T47D (cell line): ENCODE measurements at regions not wholly inside any gene's neighbourhood (a gene's known extent, or its start where the extent isn't known, plus 50 kb on each side); places are given as distances from the start of the nearest gene placed in this dataset.
A peak's percentile ranks its signal among the peaks of the same experiment; 100 is the strongest.

Experiments used
- DNase-seq, 2 experiments: peaks; one replicate each; pipeline versions ENCODE4 v3.0.0 to v3.0.0-alpha.2; 2011 to 2012; ENCODE audit warnings: low read depth in 1 of 2, low spot score in 1 of 2
- JUND ChIP-seq: IDR thresholded peaks from 2 replicates; pipeline ENCODE4 v1.6.1; 2012; ENCODE audit warnings: low read depth
- in situ Hi-C: cut with HindIII; loops from 2 replicates; pipeline ENCODE4 v1.10.0; 2016; ENCODE audit warnings: low sequenced_read_pairs, low pct_unique_long_range_greater_than_20kb

DNA sequence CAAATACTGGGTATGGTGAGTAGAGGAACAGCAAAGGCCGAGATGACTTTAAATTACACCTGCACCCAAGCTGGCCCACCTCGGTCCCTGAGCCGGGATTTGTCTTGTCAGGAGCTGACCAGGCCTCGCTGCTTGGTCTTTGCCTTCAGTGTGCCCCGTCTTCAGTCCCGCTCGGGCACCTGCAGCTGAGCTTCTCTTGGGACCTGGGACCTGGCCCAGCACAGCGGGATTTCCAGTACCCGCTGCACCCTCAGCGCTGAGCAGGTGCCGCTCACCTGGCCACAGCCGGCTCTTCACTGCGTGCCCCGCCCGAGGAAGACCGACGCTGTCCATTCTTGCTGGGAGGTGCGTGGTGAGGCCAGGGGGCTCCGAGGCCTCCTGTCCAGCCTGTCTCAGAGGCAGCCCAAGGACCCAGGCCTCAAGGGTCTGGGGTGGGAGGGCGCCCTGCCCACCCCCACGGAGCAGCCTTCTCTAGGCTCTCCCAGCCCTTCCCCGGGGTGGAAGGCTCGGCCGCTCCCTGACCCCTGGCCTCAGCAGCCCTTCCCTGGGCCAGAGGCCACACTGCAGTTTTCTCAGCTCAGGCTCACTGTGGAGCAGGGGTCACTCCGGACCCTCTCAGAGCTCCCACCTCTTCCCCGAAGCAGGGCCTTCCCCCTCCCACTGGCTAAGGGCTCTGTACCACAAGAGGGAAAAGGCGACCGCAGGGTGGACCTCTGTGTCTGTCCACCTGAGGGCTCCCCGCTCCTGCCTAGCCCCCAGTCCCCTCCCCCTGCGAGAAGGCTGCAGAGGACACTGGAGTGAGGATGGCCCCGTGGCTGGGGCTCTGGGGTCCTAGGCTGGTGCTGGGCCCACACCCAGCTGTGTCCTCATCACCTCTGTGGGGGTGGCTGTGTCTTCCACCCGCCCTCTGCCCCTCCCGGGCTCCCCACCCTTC lies 119.3 kb downstream of the RNASET2 start:
- in situ Hi-C loops, result no loop called here

DNA sequence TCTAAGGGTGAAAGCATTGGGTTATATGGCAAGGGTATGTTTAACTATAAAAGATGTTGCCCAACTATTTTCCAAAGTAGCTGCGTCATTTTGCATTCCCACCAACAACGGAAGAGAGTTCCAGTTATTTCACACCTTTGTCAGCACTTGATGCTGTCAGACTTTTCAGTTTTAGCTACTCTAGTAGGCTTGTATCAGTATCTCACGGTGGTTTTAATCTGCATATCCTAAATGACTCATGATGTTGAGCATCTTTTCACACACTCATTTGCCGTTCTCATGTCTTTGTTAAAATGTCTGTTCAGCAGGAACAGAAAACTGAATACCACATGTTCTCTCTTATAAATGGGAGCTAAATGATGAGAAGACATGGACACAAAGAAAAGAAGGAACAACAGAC lies 122.3 kb downstream of the RNASET2 start:
- no peak for TF ChIP-seq JUND
- DNase-seq, result no peak
- in situ Hi-C loops, result no loop called here

More for the DNA sequence above, 119.3 kb downstream of the RNASET2 start:
- DNase-seq, result no peak
- no peak for TF ChIP-seq JUND

- no peak for TF ChIP-seq JUND
- no peak for DNase-seq
- in situ Hi-C loops, result no loop called here
Measured at GRCh38 chr6:166830891-166831363, 125.4 kb downstream of the RNASET2 start.

GRCh38 chr6:166830185-166830890 lies 126.0 kb downstream of the RNASET2 start:
- in situ Hi-C loops, result no loop called here
- no peak for TF ChIP-seq JUND
- no peak for DNase-seq

DNA sequence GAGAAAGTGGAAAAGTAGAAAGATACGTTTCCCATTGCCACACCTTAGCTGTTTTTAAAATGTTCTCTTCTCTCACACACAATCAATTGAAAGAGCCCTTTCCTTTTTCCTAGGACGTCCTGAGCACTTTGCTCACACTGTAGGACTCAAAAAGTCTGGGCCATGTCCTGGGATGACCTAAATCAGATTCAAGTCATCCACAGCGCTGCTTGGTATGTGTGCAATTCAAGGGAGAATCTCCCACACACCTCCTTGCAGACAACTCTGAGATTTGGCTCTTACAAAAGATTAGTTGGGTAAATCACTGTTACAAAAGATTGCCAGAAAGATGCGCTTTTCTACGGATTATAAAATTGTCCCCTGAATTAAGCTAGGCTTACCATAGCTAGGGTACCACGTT lies 130.1 kb downstream of the RNASET2 start:
- in situ Hi-C loops, result no loop called here
- DNase-seq, result no peak
- no peak for TF ChIP-seq JUND

GRCh38 chr6:166825553-166826145 lies 130.7 kb downstream of the RNASET2 start:
- in situ Hi-C loops, result no loop called here
- DNase-seq, result no peak
- TF ChIP-seq JUND, result no peak

- no peak for TF ChIP-seq JUND
- DNase-seq, result no peak
- in situ Hi-C loops, result no loop called here
Measured at GRCh38 chr6:166824880-166825250, 131.5 kb downstream of the RNASET2 start.

- DNase-seq, result no peak
- no peak for TF ChIP-seq JUND
- in situ Hi-C loops, result no loop called here
Measured at GRCh38 chr6:166824146-166824879, 132.0 kb downstream of the RNASET2 start.

GRCh38 chr6:166822609-166823008 lies 133.7 kb downstream of the RNASET2 start:
- no peak for DNase-seq
- in situ Hi-C loops, result no loop called here
- no peak for TF ChIP-seq JUND

DNA sequence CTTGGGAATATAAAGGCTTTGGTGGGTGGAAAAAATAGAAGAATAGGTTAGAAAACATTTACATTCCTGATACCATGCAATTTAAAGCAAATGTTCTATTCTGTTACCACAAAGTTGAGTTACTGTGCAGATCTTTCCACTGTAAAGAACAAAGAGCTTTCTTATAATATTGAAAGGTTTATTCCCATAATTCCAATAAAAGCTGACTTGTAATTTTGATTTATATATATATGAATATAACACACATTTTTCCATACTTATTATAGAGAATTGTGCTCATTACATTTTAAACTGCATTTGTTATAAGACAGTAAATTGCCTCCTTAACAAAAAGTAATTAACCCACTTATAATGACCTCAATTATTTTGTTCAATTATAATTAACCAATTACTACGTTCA lies 135.9 kb downstream of the RNASET2 start:
- no peak for TF ChIP-seq JUND
- DNase-seq, result no peak
- in situ Hi-C loops, result no loop called here

DNA sequence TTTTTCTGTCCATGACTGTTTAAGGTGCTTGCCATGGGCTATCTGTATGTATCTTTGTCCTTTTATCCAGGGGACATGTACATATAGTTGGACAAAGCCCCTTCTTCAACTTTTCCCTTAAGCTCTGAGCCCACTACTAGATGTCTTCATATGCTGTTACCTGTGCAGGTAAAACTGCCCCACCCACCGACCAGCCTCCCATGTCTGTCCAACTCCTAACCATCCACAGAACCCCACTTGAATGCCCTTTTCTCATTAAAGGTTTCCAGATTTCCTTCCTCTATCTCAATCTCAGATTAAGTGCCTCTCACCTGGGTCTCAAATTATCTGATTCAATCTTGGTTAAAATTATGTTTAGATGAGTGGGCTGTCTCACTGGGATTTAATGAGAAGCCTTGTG lies 136.3 kb downstream of the RNASET2 start:
- DNase-seq, result no peak
- no peak for TF ChIP-seq JUND

DNA sequence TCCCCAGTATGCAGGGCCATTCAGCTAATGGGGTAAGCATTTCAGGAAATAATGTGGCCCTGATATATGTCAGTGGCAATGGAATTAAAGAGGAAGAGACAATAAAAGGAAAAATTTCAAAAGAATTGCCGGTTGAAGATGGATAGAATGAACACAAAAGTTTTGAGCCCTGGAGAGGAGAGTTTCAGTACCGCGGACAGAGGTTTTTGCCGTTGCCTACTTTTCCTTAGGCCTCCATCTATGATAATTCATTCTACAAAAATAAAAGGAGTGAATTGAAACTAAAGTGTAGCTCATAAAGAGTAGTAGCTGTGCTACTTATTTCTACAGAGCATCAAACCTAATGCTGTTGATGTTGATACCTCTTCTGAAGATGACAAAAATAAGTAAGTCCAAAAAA lies 140.7 kb downstream of the RNASET2 start:
- no peak for TF ChIP-seq JUND
- in situ Hi-C loops, result no loop called here
- DNase-seq, result peak in 1 of 2 experiments; percentile 52

More for the DNA sequence above, 136.3 kb downstream of the RNASET2 start:
- in situ Hi-C loops, result no loop called here
